ENCODE measurements at regions not wholly inside any gene's neighbourhood (a gene's known extent, or its start where the extent isn't known, plus 50 kb on each side); places are given as distances from the start of the nearest gene placed in this dataset.
A peak's percentile ranks its signal among the peaks of the same experiment; 100 is the strongest.
"Not testable (repeated sequence)": the region's sequence is repeated elsewhere in the genome, so short reads cannot be mapped to it uniquely, and the experiment has no call there.

GRCh38 chr5:134471858-134472449 lies 53.5 kb upstream of the JADE2 start:
- not testable (repeated sequence) for DNase-seq

DNA sequence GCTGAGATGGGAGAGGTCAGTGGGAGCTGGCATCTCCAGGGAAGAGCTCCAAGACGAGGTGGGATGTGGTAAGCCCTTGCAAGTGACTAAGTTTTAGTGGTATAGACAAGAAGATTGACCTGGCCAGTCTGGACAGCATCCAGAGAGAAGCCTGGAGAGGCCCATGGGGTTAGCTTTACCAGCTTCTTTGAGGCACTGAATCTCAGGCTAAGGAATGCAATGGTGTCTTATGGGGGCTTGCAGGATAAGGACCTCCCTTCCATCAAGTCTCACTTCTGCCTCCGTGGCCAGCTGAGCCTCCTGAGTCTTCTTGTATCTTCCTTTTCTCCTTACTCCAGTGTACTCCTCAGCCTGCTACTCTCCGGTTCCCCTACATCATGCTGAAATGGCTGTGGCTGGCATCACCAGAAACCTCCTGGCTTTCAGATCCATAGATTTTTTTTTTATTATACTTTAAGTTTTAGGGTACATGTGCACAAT lies 56.5 kb upstream of the JADE2 start:
- DNase-seq = no peak

GRCh38 chr5:134467231-134467630 lies 55.5 kb upstream of the CDKN2AIPNL start:
- DNase-seq = no peak

DNA sequence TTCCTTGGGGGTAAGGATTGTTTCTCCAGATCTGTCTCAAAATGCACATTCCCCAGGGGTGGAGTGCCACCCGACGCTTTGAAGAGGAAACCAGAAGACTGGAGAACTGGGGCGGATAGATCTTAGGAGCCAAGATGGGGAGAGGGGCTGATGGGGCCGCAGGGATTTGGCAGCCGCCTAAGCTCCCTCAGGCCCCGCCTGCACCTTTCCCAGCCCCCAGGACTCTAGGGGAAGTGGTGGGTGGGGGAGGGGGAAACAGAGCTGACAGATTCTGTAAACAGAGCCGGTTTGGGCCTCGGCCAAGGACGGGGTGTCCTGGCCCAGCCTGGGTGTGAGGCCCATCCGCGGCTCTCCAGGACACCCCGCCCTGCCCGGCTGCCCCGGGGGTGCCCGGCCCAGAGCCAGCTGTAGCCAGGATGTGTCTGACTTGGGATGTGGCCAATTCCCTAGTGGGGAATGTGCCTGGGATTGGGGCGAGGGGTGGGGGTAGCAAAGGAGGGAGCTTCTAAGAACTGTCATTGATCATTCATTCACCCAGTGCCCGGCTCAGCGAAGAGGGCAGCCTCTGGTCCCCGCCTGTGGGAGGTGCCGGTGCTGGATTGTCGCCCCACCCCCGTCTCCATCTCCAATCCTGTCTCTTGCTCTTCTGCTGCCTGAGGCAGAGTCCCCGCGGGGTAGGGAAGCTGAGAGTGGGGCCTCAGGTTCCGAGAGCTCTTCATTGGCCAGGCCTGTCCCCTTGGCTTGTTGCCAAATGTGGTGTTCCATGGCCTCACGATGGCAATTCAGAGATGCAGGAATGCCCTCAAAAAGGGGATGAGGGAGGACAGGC lies 54.8 kb upstream of the CDKN2AIPNL start:
- peak; percentile 29 for DNase-seq

DNA sequence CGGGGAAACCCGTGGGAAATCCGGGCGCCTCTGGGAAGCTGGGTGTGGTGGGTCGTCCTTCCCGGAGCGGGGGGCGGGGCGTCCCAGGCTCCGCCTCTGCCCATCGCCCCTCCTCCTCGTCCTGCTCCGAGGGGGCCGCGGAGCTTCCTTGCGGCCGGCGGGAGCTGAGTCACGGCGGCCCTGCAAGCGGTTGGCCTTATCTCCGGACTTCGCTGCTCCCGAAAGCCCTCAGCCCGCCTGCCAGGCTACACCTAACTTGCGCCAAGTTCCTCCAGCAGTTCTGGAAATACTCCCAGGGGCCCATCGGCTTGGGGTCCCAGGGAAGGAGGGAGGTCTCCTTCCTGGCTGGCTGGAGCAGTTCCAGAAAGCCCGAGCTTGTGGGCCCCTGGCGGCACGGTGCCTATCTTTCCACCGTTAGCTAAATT lies 54.1 kb upstream of the CDKN2AIPNL start:
- DNase-seq = peak; percentile 55

GRCh38 chr5:134464988-134465815 lies 53.5 kb upstream of the CDKN2AIPNL start:
- DNase-seq = no peak

- DNase-seq = no peak
Measured at GRCh38 chr5:134463991-134464760, 52.5 kb upstream of the CDKN2AIPNL start.

DNA sequence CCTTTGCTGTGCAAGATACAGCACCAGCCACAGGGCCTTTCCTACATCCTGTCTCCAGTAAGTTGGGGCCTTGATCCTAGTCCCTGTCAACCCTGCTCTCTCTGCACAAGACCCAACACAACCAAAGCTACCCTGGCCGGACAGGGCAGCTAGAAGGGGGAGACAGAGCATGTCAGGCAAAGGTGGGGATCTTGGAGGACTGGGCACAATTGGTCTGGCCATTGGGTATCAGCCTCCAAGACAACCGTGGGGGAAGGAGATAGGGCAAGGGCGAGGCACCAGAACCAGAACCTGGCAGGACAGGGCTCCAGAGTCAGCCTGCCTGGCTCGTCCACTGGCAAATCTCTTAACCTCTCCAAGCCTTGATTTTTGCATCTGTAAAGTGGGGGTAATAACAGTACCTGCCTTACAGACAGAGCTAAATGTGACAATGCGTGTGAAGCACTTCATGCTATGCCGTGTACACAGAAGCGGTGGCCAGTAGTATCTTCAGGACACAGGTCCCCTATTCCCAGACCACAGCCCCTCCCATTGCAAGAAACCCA lies 51.6 kb upstream of the CDKN2AIPNL start:
- no peak for DNase-seq

- no peak for DNase-seq
Measured at GRCh38 chr5:134462761-134463160, 51.1 kb upstream of the CDKN2AIPNL start.

DNA sequence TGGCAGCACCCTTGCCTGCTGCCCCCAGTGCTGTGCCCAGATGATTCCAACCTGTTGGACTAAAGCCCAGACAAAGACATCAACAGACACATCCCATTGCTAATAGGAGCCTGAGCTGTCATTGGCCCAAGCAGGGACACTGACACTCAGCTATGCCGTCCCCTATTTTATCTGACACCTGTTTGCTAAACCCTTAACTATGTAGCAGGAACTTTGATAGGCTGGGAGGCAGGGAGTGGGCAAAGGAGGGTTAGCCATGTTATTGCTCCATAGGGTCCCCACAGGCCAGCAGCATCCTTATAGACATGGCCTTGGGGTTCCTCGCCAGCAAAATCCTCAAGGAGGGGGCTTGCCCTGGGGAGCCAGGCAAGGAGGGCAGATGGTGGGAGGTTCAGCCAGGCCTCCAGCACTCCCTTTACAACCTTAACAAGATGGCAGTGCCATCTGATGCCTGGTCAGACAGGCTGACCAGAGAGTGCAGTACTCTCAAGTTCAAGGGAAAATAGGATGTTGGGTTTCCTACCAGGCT lies 50.4 kb upstream of the CDKN2AIPNL start:
- no peak for DNase-seq
